GM10266 (cell line): ENCODE measurements at regions not wholly inside any gene's neighbourhood (a gene's known extent, or its start where the extent isn't known, plus 50 kb on each side); places are given as distances from the start of the nearest gene placed in this dataset.

Experiments used
- DNase-seq: peaks from one replicate; pipeline ENCODE4 v3.0.0; 2012; ENCODE audit errors: extremely low spot score
- CTCF ChIP-seq: IDR thresholded peaks from 2 replicates; pipeline ENCODE4 v1.5.1; 2012; ENCODE audit warnings: mild to moderate bottlenecking, low read depth; ENCODE audit not compliant: control insufficient read depth, insufficient read depth; ENCODE audit errors: missing control alignments

GRCh38 chr18:42564761-42565160, 550.7 kb downstream of the RIT2 start:
- no peak for DNase-seq
- no peak for TF ChIP-seq CTCF

- TF ChIP-seq CTCF: no peak
- DNase-seq: no peak
Measured at GRCh38 chr18:42568773-42569172, 546.7 kb downstream of the RIT2 start.

- DNase-seq: no peak
- no peak for TF ChIP-seq CTCF
Measured at GRCh38 chr18:42574871-42575270, 540.6 kb downstream of the RIT2 start.

GRCh38 chr18:42576124-42576523, 539.4 kb downstream of the RIT2 start:
- DNase-seq: no peak
- TF ChIP-seq CTCF: no peak

- no peak for DNase-seq
- TF ChIP-seq CTCF: no peak
Measured at GRCh38 chr18:42578792-42579191, 536.7 kb downstream of the RIT2 start.

- DNase-seq: no peak
Measured at GRCh38 chr18:42582266-42582665, 533.2 kb downstream of the RIT2 start.

GRCh38 chr18:42583283-42583731, 532.2 kb downstream of the RIT2 start:
- no peak for DNase-seq
- TF ChIP-seq CTCF: no peak

More at GRCh38 chr18:42582266-42582665, 533.2 kb downstream of the RIT2 start:
- TF ChIP-seq CTCF: no peak
